ENCODE measurements at regions not wholly inside any gene's neighbourhood (a gene's known extent, or its start where the extent isn't known, plus 50 kb on each side); places are given as distances from the start of the nearest gene placed in this dataset.

- TF ChIP-seq RBM34 (IDR thresholded peaks at IDR 0.05; ENCODE audit: borderline replicate concordance, insufficient read depth, low read length) (no peak), ETV1 (tag; conservative IDR thresholded peaks at IDR 0.05; ENCODE audit: low read depth) (no peak), TFAP4 (CRISPR knock-in tag; IDR thresholded peaks at IDR 0.05; ENCODE audit: borderline replicate concordance) (no peak), PRMT5 (CRISPR knock-in tag; IDR thresholded peaks at IDR 0.05) (no peak), CBX1 (IDR thresholded peaks at IDR 0.05; ENCODE audit: low read depth) (no peak), ZNF780A (CRISPR knock-in tag; IDR thresholded peaks at IDR 0.05) (no peak), ETS2 (tag; IDR thresholded peaks at IDR 0.05; ENCODE audit: borderline replicate concordance, poor library complexity, severe bottlenecking) (no peak), CHD1 (IDR thresholded peaks at IDR 0.05; ENCODE audit: low read length) (no peak), E2F8 (IDR thresholded peaks at IDR 0.05; ENCODE audit: low read depth, partially characterized antibody) (no peak), ZNF408 (CRISPR knock-in tag; IDR thresholded peaks at IDR 0.05; ENCODE audit: low read depth) (no peak)
Measured at GRCh38 chr15:66997212-66997611, 68.2 kb upstream of the SMAD3 start (continued).
